Coronary artery (tissue), 2 donors: ENCODE measurements at regions not wholly inside any gene's neighbourhood (a gene's known extent, or its start where the extent isn't known, plus 50 kb on each side); places are given as distances from the start of the nearest gene placed in this dataset.
"Not testable (repeated sequence)": the region's sequence is repeated elsewhere in the genome, so short reads cannot be mapped to it uniquely, and the experiment has no call there.

Experiments
- DNase-seq: peaks from one replicate; pipeline ENCODE4 v3.0.0-alpha.2; 2017; ENCODE audit warnings: low spot score
- H3K27ac ChIP-seq, 2 donors: fragments of 200-600 bp; sonication (generic); one replicate each; pipeline ENCODE4 v1.5.1; 2016 to 2019
- H3K4me3 ChIP-seq: fragments of 200-600 bp; sonication (generic); 2 replicates; pipeline ENCODE4 v1.5.1; 2016; ENCODE audit warnings: mild to moderate bottlenecking, moderate library complexity
- TF ChIP-seq, protein P1 (sequence below): fragments of 200-600 bp; sonication (generic); IDR thresholded peaks from one replicate; pipeline ENCODE4 v1.5.1; 2019; ENCODE audit warnings: antibody characterized with exemption

- Histone ChIP-seq H3K4me3 (no peak overlapping the region), H3K27ac (no peak overlapping the region)
- no peak for DNase-seq
- TF ChIP-seq, protein P1, sequence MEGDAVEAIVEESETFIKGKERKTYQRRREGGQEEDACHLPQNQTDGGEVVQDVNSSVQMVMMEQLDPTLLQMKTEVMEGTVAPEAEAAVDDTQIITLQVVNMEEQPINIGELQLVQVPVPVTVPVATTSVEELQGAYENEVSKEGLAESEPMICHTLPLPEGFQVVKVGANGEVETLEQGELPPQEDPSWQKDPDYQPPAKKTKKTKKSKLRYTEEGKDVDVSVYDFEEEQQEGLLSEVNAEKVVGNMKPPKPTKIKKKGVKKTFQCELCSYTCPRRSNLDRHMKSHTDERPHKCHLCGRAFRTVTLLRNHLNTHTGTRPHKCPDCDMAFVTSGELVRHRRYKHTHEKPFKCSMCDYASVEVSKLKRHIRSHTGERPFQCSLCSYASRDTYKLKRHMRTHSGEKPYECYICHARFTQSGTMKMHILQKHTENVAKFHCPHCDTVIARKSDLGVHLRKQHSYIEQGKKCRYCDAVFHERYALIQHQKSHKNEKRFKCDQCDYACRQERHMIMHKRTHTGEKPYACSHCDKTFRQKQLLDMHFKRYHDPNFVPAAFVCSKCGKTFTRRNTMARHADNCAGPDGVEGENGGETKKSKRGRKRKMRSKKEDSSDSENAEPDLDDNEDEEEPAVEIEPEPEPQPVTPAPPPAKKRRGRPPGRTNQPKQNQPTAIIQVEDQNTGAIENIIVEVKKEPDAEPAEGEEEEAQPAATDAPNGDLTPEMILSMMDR, result no peak
These were observed 127.8 kb upstream of the CCDC180 start for GRCh38 chr9:97179616-97180015.

- H3K27ac ChIP-seq, result no peak overlapping the region
- no peak overlapping the region for H3K4me3 ChIP-seq
- no peak for DNase-seq
- TF ChIP-seq, protein P1, result no peak
These were observed 131.3 kb upstream of the CCDC180 start for GRCh38 chr9:97176206-97176605.

DNA sequence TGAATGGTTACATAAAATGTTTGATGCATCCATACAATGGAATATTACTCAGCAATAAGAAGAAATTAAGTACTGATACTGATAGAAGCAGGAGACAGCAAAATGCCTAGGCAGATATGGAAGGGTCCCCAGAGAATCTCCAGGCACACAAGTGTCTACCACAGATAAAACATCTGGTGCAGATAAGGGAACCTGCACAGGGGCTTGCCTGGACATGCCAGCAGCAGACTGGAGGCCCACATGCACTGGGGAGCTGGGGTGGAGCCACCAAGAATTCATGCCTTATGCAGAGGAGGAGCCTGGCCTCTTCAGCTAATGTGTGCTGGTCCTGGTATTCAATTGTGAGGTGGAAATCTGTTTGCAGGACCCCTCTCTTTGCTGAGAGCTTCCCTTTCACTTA lies 129.2 kb upstream of the CTSV start:
- H3K27ac ChIP-seq, DNase-seq, H3K4me3 ChIP-seq: not testable (repeated sequence)

GRCh38 chr9:97166496-97167138 lies 127.7 kb upstream of the CTSV start:
- H3K27ac ChIP-seq, DNase-seq, H3K4me3 ChIP-seq: not testable (repeated sequence)

DNA sequence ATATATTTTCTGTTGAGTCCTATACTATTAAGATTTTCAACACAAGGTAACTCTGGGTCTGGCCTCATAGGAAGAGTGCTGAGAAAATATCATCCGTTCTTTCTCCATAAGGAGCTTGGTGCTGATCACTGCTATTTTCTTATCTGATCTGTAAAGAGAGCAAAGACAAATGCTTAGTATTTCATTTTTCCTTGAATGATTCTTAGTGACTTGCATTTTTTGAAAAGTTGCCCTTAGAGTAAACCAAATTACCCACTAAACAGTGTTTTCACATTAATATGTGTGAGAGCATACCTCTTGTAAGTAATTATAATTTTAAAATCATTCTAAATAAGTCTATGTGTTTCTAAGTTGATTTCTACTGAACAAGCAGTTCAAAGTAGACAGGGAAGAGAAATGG lies 121.3 kb upstream of the CTSV start:
- no peak for DNase-seq
- TF ChIP-seq, protein P1, result no peak
- no peak overlapping the region for H3K27ac ChIP-seq
- no peak overlapping the region for H3K4me3 ChIP-seq

- H3K4me3 ChIP-seq, H3K27ac ChIP-seq, DNase-seq: not testable (repeated sequence)
These were observed 119.8 kb upstream of the CTSV start for GRCh38 chr9:97158722-97159121.

DNA sequence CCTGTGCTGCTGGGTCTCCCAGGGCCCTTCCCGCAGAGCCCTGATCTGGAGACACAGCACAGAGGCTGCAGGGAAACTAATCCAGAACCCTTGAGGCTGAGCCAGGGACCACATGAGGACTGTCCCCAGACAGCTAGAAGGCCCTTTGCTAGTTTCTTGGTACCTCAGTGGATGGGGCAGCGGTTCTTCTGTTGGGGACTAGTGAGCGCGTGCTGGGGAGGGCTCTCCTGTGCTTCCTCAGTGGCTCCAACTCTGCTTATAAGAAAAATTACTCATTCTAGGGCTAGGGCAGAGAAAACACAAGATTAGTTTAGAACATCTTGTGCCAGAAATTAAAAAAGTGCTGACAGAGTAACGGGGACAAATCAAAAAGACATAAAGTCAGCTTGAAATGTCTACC lies 116.5 kb upstream of the CTSV start:
- H3K4me3 ChIP-seq, DNase-seq, H3K27ac ChIP-seq: not testable (repeated sequence)

DNA sequence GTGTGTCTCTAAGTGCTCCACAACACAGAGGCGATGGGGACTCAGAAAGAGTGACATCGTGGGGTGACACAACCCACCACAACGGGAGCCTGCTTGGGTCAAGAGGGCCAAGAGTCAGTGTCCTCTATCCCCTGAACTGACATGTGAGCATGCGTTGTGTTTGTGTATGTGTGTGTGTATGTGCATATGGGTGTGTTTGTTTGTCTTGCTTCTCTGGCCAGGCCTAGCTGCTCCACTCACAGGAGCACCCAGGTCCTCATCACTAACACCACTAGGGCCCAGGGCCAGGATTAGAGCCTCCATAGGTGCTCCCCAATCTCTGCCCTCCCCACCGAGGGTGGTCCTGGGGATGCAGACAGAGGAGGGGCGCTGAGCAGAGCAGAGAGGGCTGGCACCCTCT lies 115.0 kb upstream of the CTSV start:
- no peak for DNase-seq
- TF ChIP-seq, protein P1, result no peak
- Histone ChIP-seq H3K4me3 (no peak overlapping the region), H3K27ac (no peak overlapping the region)

DNA sequence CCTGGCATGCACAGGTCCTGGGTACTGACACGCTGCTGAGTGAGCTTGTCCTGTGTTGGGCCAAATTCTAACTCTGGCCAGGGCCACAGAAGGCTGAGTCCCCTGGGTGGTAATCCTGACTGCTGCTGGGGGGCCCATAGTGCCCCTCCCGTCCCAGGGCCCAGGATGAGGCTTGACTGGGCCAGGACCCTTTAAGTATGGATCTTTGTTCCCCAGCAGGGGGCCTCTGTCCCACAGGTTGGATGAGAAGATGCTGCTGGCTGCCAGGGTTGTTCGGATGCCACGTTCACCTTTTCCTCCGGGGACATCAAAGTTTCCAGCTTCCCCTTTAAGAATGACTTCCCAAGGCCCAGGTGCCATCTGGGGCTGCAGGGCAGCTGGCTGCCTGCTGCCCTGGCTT lies 114.2 kb upstream of the CTSV start:
- H3K27ac ChIP-seq, DNase-seq, H3K4me3 ChIP-seq: not testable (repeated sequence)

DNA sequence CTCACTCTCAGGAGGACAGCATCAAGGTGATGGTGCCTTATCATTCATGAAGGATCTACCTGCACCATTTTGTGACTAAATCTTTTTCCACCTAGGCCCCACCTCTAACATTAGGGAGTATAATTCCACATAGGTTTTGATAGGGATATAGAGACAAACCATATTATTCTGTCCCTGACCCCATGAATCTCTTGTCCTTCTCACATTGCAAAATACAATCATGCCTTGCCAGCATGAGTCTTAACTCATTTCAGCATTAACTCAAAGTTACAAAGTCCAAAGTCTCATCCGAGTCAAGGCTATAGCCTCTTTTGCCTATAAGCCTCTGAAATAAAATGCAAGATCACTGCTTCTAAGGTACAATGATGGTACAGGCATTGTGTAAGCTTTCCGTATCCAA lies 111.5 kb upstream of the CTSV start:
- H3K4me3 ChIP-seq, H3K27ac ChIP-seq, DNase-seq: not testable (repeated sequence)

- H3K4me3 ChIP-seq, DNase-seq, H3K27ac ChIP-seq: not testable (repeated sequence)
These were observed 109.5 kb upstream of the CTSV start for GRCh38 chr9:97148428-97148827.

- H3K4me3 ChIP-seq, H3K27ac ChIP-seq, DNase-seq: not testable (repeated sequence)
These were observed 106.7 kb upstream of the CTSV start for GRCh38 chr9:97145680-97146079.
